GM19395 (cell line): ENCODE measurements at regions not wholly inside any gene's neighbourhood (a gene's known extent, or its start where the extent isn't known, plus 50 kb on each side); places are given as distances from the start of the nearest gene placed in this dataset.

Source experiments
- ATAC-seq: cut with Tn5 transposase; IDR thresholded peaks from one replicate; pipeline ENCODE4 v1.9.1; 2021; ENCODE audit warnings: mild to moderate bottlenecking, moderate library complexity; ENCODE audit not compliant: unreplicated experiment

DNA sequence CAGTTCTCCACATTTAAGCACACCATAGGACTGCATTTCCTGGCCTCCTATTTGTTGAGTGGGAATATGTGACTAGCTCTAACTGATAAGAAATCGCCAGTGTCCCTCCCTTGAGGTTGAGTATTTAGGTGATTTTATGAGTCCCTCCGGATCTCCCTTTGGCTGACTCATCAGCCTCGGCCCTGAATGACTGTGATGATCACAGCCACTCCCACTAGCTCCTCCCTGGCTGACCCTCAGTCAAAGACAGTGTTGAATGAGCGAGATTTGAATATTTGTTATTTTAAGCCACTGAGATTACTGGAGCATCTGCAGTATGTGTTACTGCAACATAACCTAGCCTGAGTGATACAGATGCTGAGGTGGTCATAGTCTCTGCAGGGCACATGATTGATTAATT, 515.3 kb downstream of the EPHB1 start:
- no peak for ATAC-seq

DNA sequence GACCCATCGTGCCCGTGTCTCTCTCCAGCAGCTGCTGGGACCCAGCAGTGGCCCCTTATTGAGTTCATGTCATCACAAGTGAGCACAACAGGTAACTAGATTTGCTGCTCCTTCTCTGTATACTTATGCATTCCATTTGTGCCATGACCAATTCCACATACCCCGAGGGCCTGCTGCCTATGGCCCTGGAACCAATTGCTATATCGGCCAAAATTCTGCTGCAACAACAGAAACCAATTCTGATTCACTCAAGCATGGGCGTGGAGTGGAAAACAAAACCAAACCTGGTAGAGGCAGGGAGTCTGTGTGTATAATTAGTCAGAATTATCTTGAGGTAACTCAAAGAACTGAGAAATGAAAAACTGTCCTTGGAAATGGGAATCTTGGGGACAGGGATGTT, 516.6 kb downstream of the EPHB1 start:
- no peak for ATAC-seq

DNA sequence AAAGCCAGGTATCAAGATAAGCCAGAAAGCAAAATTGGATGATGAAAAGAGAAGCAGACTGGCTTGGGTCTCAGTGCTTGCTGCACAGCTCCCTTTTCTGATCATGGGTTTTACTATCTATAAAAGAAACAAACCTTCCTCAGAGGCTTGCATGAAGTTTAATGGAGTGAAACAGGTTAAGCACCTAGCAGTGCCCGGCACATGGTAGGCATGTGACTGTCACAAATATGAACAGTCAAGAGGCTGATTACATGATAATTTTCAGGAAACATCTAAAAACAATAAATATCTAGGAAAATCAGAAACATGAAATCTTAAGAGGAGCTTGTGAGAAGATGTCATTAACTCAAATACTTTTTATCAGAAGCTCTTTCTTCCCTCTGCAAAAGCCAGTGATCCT, 519.2 kb downstream of the EPHB1 start:
- no peak for ATAC-seq

GRCh38 chr3:135324301-135324700, 529.2 kb downstream of the EPHB1 start:
- no peak for ATAC-seq

DNA sequence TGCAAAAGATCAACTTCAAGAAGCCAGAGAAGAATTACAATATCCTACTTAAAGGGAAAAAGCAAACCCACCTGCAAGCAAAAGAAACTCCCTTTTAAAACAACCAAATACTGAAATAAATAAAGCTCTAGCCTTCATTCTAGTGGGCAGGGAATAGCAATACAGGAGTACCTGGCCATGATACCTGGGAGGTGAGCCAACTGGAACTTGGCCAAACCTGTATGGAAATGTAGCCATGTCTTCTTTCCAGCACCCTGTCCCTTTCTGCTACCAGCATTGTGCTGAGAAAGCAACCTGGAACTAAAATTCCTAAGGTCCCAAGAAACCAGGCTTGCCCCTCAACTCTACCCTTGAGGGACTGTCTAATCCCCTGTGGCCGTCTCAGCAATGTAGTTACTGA, 530.0 kb downstream of the EPHB1 start:
- ATAC-seq, result no peak

DNA sequence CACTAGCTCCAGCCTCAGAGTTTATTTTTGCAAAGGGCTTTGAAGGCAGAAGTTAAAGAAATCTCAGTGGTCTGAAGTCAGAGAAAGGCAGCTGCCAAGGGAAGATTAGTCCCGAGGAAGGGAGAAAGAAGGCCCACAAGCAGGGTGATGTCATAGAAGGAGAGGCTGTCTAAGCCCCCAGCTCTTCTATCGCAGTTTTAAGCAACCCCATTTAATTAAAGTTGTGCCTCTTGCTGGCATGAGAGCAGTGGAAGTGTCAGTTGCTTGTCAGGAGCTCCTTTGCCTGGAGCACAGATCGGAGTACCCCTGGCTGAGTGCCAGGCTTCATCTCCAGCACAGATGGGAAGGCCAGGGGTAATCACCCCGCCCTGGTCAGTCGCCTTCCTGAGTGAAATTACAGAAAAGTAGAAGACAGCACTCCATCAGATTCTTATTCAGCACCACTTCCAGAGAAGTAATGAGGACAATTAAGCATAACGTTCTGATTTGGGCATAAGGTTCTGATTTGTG, 530.7 kb downstream of the EPHB1 start:
- ATAC-seq, result no peak

DNA sequence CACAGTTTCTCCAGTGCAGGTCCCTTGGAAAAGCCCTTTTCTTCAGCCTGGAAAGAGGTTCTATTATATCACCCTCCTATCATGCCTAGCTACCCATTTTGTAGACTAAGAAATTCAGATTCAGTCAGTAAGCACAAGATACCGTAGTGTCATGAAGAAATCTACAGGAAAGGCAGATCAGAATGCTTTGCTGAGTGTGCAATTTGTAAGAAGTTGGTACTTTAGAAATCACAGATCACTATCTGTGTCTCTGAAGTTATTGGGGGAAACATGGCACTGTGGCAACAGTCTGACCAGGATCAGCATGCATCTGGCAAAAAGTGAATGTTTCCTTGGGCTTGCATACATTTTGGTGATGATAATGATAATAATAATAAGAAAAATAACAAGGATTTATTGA, 531.8 kb downstream of the EPHB1 start:
- ATAC-seq, result no peak

DNA sequence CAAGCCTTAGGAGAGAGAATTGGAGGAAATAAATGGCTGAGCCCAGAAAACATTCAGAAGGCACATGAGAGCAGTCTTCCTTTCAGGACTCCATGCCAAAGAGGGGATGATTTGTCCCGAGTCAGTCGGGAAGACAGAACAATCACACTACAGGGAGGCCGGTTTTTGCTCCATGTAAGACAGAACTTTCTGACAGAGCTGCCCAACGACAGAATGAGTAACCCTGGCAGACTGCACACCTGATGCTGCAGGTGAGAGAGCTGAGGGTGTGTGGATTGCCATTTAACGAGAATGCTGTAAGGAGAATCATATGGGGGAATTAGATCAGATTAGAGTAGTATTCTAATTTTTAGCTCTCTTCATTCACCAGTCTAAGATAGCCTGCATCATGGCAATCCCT, 533.0 kb downstream of the EPHB1 start:
- no peak for ATAC-seq

DNA sequence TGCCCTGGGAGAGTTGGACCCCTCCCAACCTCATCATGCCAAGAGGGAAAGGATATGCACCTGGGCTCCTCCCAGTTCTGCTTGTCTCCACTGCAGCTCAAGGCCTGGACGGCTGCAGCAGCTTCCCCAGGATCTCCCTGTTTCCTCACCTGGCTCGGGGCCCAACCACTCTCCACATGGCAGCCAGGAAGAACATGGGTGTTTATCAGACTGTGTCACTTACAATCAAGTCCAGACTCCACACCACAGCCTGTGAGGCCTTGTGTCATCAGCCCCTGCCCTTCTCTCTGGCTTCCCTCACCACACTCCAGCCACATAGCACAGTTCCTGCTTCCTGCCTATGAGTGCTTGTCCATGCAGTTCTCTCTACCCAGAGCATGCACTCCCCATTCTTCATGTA, 534.4 kb downstream of the EPHB1 start:
- ATAC-seq, result no peak

DNA sequence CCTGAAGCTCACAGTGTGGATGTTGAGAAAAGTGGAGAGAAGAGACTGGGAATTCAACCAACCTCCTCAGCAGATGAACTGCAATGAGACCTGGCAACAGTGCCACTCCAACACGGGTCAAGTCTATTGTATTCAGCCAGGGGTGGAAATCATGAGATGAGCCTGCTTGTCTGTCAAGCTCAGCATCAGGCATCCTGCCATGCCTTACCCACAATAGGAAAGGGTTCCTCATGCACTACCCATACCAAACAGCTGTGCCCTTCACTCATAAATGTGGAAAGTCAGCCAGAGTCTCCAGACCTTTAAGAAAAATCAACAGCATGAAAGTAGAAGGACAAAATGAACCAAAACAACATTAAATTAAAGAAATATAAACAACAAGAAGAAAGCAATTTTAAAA, 542.1 kb downstream of the EPHB1 start:
- ATAC-seq, result no peak

GRCh38 chr3:135348690-135349089, 553.6 kb downstream of the EPHB1 start:
- ATAC-seq, result no peak

- ATAC-seq, result no peak
These were observed 554.3 kb downstream of the EPHB1 start for GRCh38 chr3:135349254-135349948.

DNA sequence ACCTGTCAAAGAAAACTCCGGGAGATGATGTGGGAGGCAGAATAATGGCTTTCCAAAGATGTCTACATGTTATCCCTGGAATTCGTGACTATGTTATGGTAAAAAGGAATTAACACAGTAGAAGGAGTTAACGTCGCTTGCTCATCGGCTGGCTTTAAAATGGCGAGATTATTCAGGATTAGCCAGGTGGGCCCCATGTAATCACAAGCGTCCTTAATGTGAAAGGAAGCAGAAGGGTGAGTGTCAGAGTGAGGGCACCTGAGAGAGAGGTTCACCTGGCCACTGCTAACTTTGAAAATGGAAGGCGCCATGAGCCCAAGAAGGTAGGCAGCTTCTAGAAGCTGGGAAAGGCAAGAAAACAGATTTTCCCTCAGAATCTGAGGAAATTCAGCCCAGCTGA, 557.2 kb downstream of the EPHB1 start:
- no peak for ATAC-seq

- no peak for ATAC-seq
These were observed 567.8 kb downstream of the EPHB1 start for GRCh38 chr3:135362889-135363288.

DNA sequence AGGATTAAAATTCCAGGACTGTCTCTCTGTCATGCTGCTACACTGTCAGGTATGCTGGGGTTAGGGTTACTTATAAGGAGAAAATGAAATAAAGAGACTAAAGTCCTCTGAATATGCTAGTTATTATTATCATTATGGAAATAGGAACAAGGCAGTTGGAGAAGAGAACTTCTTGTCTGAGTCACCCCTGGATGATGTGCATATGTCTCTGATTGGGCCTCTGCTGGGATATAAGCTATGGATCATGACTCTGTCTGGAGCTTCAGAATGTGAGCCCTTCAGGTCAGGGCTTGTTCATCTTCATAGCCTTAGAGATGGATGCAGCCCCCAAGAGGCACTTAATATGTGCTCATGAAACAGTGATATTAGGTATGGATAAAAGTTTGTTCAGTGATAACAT, 569.6 kb downstream of the EPHB1 start:
- no peak for ATAC-seq

- ATAC-seq, result no peak
These were observed 571.8 kb downstream of the EPHB1 start for GRCh38 chr3:135366816-135367215.

GRCh38 chr3:135368316-135368715, 573.3 kb downstream of the EPHB1 start:
- no peak for ATAC-seq

GRCh38 chr3:135368781-135369180, 573.7 kb downstream of the EPHB1 start:
- ATAC-seq, result no peak

- no peak for ATAC-seq
These were observed 579.5 kb downstream of the EPHB1 start for GRCh38 chr3:135374571-135374970.

GRCh38 chr3:135382188-135382587, 583.3 kb upstream of the PPP2R3A start:
- no peak for ATAC-seq

GRCh38 chr3:135382621-135383020, 582.9 kb upstream of the PPP2R3A start:
- no peak for ATAC-seq

- ATAC-seq, result no peak
These were observed 582.2 kb upstream of the PPP2R3A start for GRCh38 chr3:135383301-135383700.

GRCh38 chr3:135392151-135392550, 573.4 kb upstream of the PPP2R3A start:
- ATAC-seq, result no peak
